Cardiac septum (tissue), 1 donor: ENCODE measurements at regions not wholly inside any gene's neighbourhood (a gene's known extent, or its start where the extent isn't known, plus 50 kb on each side); places are given as distances from the start of the nearest gene placed in this dataset.

Source experiments
- DNase-seq: peaks from one replicate; pipeline ENCODE4 v3.0.0-alpha.2; 2020; ENCODE audit warnings: low spot score
- intact Hi-C: fragments of 100-400 bp; cut with DNase I; formaldehyde crosslinking; loops from one replicate; pipeline ENCODE4 v1.14.0; 2022
- donor health status: DM: no; HTN: no; CAD: no.

DNA sequence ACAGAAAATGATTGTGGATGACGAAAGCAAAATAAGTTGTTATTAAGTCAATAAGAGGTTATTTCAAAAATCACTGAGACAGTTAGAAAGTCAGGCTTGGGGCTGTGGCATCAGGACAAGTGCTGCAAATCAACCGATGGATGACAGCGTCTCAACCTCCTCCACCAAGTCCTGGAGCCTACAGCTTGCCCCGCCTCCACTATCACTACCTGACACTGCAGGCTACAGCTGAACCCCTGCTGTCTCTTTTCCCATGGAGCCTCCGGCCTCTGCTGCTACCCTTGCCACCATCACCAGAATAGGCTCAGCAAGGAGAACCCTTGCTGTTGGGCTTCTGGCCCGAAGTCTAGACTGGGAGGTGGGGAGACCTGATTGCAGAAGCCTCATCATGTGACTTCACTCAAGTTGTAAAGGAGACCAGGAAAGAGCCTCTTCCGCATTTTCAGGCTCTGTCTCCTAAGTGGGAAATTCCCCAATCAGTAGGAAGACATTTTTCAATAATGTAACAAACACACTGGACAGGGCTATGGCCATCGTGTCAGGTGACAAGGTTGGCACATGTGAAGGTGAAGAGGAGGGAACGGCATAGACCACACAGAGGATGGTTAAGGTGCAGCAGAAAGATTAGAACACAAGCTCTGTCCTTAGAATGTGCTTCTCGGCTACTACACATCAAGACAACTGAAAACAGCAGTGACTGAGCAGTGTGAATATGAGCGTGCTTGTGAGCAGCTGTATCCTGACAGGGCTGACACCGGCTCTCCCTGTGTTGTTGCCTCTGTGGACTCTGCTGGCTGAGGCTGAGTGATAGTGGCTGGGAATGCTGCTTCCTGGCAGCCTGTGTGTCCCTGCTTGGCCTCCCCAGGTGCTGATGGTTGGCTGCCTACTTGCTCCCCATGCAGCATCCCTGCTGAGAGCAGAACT, 660.7 kb downstream of the PTPRU start:
- intact Hi-C loops, result loop anchor here (5.0 kb wide), 1 partner anchor 65 kb away; no protein-coding TSS in a partner anchor

DNA sequence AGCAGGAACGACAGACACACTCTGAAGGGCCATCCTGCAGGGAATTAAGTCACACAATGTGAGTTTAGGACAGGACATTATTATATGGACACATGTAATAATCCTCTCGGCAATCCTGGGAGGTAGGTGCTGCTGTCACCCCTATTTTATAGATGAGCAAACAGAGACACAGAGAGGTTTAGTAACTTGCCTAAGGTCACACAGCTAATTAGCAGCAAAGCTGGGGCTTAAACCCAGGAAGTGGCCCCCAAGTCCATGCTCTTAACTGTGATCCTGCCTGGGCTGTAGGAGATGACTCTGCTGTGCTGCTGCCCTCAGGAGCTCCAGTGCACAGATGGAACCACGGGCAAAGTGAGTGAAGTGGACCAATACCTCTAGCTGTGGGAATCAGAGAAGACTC, 660.0 kb downstream of the PTPRU start:
- intact Hi-C loops, result loop anchor here (5.0 kb wide), 1 partner anchor 66 kb away; no protein-coding TSS in a partner anchor
- no peak for DNase-seq

More for the DNA sequence above, 660.7 kb downstream of the PTPRU start:
- DNase-seq, result no peak

DNA sequence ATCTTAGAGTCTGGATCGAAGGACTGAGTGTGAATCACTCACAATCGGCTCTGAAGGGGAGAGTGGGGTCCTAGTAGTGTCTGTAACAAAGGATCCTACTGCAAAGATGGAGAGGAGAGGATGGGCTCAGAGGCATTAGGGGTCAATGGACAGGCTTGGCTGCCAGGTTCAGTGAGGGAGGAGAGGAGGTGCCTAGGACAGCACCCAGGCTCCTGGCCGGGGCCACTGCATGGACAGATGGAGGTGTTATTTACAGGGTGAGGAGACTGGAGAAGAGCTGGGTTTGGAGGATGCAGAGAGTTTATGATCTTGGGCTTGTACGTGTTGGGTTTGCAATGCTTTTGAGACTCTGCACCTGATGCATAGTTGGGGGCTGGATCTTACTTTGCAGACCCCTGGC, 658.9 kb downstream of the PTPRU start:
- intact Hi-C loops, result loop anchor here (5.0 kb wide), 1 partner anchor 67 kb away; no protein-coding TSS in a partner anchor
- DNase-seq, result no peak

DNA sequence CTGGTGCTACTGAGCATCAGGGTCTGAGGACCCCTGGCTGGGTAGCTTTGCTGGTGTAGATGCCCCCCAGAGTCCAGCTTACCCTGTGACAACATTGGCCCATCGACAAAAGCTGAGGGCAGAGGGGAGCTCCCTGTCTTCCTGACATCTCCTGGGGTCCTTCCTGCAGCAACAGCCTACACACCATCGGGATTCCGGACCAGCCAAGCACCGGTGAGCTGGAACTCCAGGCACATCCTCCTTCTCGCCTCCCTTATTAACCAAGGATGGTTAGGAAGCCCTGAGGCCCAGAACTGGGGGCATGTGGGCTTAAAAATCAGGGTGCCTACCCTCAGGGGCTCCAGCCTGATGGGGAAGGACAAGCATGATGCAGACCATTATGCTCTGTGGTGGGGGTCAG, 658.0 kb downstream of the PTPRU start:
- DNase-seq, result peak; percentile 33
- intact Hi-C loops, result no loop called here

DNA sequence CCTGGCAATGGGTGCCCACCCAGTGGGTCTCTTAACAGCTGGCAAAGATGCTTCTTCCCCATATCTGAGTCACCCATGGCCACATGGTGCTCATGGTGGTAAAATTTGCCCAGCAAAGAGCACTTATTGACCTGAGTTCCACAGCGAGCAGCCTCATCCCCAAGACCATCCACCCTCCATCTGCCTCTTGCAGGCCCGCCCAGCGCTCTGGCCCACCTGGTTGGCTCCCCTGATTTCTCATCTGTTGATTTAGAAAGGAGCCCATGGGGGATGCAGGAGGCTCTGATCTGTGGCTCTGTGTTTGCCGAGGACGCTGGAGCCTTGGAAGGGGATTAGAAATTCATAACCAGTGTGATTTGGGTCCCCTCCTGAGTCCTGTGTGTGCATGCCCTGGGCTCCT, 657.5 kb downstream of the PTPRU start:
- intact Hi-C loops, result no loop called here
- peak; percentile 55 for DNase-seq

DNA sequence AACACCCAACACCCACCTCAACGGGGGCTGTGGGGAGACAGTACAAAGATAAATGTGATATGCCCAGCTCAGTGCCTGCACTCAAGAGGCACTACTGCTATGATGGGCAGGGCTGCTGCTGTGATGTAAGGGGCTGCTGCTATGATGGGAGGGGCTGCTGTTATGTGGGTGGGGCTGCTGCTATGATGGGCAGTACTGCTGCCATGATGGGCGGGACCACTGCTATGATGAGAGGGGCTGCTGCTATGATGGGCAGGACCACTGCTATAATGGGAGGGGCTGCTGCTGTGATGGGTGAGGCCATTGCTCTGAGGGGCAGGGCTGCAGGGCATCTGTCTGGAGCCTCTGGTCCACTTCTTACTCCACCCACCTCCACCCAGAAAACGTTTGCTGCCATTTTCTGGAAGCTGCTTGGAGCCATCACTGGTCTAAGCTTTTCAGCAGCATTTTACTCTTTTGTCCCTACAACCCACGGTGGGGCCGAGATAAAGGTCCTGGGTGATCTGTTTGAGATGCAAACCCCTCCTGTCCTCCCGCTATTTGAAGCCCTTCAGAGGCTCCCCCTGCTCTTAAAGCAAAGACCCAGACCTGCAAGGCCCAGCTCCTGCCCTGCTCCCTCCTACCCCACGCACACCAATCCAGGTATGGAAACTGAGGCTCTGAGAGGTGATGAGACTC, 656.9 kb downstream of the PTPRU start:
- intact Hi-C loops, result no loop called here
- peak; percentile 53 for DNase-seq

DNA sequence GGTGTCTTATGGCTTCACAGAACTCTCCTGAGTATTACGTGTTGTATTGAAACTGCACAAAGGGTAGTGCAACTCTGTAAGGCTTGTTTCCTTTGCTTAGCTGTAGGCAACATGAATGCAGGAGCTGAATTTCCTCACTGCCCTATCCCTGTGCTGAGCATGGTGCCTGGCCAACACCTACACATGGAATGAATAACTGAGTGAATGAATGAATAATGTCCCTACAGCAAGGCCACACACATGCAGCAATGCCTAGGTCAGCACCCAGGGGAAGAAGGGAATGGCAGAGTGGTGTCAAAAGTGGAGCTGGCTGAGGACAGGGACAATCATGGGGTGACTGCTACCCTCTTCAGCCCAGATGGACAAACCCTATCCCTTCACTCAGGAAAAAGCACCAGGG, 655.9 kb downstream of the PTPRU start:
- DNase-seq, result no peak
- intact Hi-C loops, result no loop called here

DNA sequence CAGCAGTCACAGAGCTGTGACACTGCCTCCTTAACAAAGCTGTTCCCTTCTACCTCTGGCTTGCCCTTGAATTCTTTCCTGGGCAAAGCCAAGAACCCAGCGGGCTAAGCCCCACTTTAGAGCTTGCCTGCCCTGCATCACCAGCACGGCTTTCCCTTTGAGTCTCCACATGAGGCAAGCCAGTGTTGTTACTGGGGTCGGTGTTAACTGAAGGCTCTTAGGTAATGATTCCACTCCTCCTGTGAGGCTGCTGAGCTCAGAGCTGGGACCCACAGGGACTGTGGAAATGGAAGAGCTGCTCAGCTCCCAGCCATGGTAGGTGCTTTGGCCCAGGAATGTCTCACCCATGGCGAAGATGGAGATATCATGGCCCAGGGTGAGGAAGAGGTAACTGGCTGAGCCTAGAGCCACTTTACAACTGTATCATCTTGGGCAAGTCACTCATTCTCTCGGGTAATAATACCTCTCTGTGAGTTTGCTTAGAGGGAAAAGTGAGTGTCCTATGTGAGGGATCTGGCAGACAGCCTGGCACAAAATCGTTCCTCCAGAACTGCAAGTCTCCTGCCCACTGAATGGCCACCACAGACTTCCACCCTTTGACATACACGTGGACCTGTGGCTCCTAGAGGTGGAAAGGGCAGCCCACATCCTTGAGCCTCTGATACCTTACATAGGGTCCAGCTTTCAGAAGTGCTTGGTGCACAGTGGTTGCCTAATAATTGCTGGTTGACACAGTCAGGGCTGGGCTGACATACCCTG, 654.1 kb downstream of the PTPRU start:
- DNase-seq, result peak; percentile 55
- intact Hi-C loops, result no loop called here

DNA sequence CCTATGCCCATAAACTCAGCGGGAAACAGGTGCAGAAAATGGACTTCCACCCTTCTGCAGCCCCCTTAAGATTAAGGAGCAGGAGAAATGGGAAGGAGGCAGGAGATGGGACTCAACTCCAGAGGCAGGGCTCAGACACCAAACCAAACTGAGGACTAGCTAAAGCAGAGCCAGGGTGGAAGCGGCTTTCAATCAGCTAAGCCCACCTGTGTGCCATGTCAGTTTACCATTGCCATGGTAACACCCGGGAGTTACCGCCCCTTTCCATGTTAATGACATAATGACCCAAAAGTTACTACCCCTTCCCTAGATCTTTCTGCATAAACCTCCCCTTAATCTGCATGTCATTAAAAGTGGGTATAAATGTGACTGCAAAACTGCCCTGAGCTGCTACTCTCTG, 653.5 kb downstream of the PTPRU start:
- intact Hi-C loops, result no loop called here

DNA sequence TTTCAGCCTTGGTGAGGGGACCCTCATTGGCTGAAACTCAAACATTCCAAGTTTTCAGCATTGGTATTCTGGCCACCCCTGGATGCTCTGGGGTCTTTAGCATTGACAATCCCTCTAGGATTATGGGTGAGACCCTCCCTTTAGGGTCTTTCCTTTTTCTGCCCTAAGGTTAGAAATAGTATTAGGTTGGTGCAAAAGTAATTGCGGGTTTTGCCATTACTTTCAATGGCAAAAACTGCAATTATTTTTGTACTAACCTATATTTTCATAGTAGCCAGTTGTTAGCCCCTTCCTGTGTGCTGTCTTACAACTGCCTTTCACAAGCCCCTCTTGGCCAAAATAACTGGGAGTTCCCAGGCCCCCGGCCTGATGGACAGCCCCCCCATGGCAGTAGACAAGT, 648.4 kb downstream of the PTPRU start:
- intact Hi-C loops, result no loop called here
- DNase-seq, result peak; percentile 44

More for the DNA sequence above, 653.5 kb downstream of the PTPRU start:
- DNase-seq, result no peak

DNA sequence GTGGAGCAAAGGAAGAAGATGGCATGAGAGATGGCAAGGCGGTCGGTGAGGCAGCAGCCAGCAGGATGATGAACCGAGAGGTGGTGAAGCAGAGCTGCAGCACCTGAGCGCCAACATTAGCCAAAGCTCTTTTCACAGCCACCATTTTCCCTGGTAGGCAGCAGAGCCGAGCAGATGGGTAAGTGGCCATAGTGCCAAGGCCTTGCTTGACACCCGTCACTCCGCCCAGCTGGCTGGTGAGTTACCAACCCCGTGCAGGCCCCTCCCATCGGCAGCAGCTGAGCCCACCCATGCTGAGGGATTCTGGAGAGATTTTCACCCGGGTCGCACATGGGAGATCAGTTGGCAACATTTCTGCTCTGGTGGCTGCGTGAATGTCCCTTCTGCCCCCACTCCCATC, 647.7 kb downstream of the PTPRU start:
- intact Hi-C loops, result no loop called here
- peak; percentile 33 for DNase-seq

DNA sequence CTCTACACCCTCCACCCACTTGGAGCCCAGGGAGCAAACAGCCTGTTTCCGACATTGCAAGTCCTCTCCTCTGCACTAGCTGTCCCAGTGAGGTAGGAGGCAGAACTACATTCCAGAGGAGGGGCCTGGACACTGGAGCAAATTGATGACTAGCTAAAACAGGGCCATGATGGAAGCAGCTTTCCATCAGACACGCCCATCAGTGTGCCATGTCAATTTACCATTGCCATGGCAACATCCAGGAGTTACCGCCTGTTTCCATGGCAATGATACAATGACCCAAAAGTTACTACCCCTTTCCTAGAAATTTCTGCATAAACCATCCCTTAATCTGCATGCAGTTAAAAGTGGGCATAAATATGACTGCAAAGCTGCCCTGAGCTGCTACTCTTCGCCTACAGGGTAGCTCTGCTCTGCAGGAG, 647.1 kb downstream of the PTPRU start:
- intact Hi-C loops, result no loop called here
- no peak for DNase-seq

DNA sequence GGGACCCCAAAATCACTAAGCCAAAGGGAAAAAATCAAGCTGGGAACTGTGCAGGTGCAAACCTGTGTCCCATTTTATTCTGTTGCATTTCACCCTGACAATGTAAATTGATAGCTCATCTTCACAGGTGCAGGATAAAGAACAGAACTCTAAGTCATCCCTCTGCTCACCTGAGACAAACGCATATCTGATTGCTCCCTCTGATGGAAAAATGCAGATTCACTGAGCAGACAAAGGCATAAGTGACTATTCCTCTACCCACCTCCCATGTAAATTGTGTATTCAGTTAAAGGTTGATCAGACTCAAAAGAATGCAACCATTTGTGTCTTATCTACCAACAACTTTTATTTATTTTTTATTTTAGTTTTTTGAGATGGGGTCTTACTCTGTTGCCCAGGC, 644.2 kb downstream of the PTPRU start:
- DNase-seq, result no peak
- intact Hi-C loops, result no loop called here

DNA sequence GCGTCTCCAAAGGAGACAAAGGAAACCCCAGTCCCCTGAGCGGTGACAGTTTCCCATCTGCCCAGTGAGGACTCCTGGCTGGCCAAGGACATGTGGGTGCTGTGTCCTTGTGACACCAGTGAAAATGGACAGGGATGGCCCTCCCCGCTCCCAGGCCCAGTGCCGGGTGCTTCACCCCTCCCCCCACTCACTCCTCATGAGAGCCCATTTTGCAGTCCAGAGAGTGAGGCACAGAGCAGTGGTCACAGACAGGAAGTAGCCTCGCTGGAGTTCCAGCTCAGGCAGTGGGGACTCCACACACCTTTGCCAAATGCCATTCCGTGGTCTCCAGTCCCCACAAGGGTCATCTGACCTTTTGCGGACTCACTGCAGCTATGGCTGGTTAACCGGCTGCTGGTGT, 642.9 kb downstream of the PTPRU start:
- DNase-seq, result peak; percentile 39

DNA sequence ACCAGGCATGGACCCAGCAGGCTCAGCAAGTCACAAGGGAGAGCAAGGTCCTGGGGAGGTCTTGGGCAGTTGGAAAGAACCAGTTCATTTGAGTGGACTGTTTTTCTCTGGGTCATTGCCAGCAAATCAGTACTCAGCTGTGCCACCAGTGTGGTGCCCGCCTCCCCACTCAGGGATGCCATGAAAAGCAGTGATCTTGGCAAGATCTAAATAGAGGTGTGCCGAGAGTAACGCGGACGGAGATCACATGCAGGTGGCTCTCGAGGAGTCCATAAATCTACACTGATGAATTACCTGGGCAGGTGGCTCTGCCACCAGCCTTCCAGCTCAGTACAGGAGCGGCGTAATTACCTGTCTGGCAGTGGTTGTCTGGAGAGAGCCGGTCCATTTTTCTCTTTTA, 642.2 kb downstream of the PTPRU start:
- intact Hi-C loops, result no loop called here

More for the DNA sequence above, 642.9 kb downstream of the PTPRU start:
- intact Hi-C loops, result no loop called here

DNA sequence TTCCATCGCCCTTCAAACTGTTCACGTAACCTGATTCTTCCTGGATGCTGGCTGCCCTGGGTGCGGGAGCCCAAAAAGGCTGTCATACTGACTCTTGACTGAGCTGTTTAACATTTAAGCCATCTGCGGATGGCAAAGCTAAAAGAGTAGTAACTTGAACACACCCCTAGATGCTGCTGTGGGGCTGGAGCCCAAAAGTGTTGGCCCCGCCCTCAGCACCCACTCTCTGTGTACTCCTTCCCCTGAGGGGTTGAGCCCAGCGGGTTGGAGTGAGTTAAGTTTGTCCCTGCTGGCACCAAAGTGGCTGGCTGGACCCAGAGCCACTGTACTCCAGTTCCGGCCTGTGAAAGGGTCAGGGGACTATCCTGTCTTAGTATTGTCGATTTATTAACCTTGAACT, 640.6 kb downstream of the PTPRU start:
- DNase-seq, result peak; percentile 68
- intact Hi-C loops, result no loop called here

More for the DNA sequence above, 642.2 kb downstream of the PTPRU start:
- DNase-seq, result peak; percentile 38

DNA sequence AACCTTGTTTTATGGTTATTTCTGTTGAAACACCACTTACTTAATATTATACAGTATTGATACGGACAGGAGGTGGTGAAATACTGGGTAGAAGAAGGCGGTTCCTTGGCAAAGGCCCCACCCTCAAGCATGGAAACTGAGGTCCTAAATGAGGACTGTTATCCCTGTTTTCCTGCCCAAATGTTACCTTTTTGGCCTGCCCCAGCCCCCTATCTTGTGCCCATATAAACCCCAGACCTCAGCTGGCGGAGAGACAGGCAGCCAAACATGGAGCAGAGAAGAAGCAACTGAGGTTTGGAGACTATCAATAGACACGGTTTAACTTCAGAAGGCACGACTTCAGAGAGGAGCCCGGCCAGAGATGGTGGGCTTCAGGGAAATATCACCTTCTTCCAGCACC, 640.1 kb downstream of the PTPRU start:
- intact Hi-C loops, result no loop called here
- DNase-seq, result peak; percentile 54

DNA sequence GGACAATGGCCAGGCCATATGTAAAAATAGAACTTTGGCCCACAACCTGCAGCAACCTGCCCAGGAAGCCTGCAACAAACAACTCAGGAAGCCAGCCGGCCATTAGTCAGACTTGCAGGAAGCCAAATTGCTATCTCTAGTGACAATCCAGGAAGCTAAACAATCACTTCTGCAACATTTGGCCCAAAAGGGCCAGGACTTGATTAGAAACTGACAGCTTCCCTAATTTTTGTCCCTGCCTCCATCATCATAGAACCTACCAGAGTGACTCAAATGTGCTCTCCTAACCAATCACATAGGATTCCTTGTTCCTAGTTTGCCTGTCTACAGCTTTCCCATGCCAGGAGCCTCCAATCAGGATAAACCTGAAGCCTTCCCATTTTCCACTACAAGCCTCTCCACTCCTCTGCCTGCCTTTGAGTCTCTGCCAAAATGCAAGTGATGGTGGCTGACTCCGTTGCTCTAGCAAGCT, 639.3 kb downstream of the PTPRU start:
- intact Hi-C loops, result no loop called here
- DNase-seq, result peak; percentile 70

DNA sequence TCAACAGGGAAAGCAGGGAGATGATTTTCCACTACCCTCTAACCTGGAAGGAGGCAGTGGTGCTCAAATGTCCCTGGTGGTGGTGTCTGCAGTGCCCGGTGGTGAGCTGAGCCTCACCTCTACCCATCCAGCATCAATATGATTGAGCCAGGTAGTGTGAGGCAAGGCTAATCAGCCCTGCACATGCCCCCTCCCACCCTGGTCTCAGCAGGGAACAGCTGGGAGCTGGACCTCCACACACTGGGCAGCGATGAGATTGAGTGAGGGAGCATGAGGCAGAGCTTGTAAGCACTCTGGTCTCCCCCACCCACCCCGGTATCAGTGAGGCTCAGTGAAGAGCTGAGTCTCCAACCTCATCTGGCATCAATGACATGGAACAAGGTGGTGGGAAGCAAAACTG, 634.3 kb downstream of the PTPRU start:
- intact Hi-C loops, result no loop called here
- DNase-seq, result peak; percentile 53

DNA sequence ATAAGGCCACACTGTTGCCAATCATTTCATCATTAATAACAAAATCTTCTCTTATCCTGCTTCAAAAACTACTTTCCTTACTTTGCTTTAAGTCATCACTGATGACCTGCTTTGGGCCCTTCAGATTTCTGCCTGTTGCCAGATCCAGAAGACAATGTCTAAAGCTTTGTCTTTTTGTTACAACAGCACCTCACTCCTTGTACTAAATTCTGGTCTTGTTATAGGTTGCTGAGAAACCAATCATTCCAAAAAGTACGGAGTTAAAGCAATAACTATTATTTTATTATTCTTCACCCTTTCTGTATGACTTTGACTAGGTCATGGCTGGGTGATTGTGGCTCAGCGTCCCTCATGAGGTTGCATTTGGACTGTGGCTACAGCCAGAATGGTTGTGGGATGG, 633.5 kb downstream of the PTPRU start:
- no peak for DNase-seq
- intact Hi-C loops, result no loop called here
